Mesendoderm (in vitro differentiated cells): ENCODE measurements at regions not wholly inside any gene's neighbourhood (a gene's known extent, or its start where the extent isn't known, plus 50 kb on each side); places are given as distances from the start of the nearest gene placed in this dataset.

Source experiments
- DNase-seq: peaks from one replicate; pipeline ENCODE4 v3.0.0; 2013
- H2AK5ac ChIP-seq: 2 replicates; pipeline ENCODE4 v1.6.1; 2013; ENCODE audit warnings: low read length, inconsistent platforms
- H2BK120ac ChIP-seq: 2 replicates; pipeline ENCODE4 v1.6.1; 2013; ENCODE audit warnings: low read depth, mild to moderate bottlenecking, low read length, moderate library complexity, mixed read lengths
- H2BK15ac ChIP-seq: replicated peaks from 2 replicates; pipeline ENCODE4 v1.6.1; 2013; ENCODE audit warnings: low read depth, mild to moderate bottlenecking, moderate library complexity
- H2BK5ac ChIP-seq: 2 replicates; pipeline ENCODE4 v1.6.1; 2013; ENCODE audit warnings: low read length, inconsistent platforms
- H3K18ac ChIP-seq: 2 replicates; pipeline ENCODE4 v1.6.1; 2013; ENCODE audit warnings: mild to moderate bottlenecking, low read length, mixed read lengths
- H3K23ac ChIP-seq: one replicate; pipeline ENCODE4 v1.6.1; 2013; ENCODE audit warnings: low read length
- H3K27ac ChIP-seq: 2 replicates; pipeline ENCODE4 v1.5.1; 2013; ENCODE audit warnings: low read depth, mild to moderate bottlenecking, inconsistent platforms, low read length, moderate library complexity
- H3K27me3 ChIP-seq: 2 replicates; pipeline ENCODE4 v1.6.1; 2013; ENCODE audit warnings: low read length, control low read depth, mild to moderate bottlenecking, inconsistent platforms; ENCODE audit not compliant: insufficient read depth, poor library complexity
- H3K36me3 ChIP-seq: 2 replicates; pipeline ENCODE4 v1.6.1; 2013; ENCODE audit warnings: low read length, inconsistent platforms; ENCODE audit not compliant: control insufficient read depth, insufficient read depth
- H3K4ac ChIP-seq: one replicate; pipeline ENCODE4 v1.6.1; 2013; ENCODE audit warnings: low read depth, mild to moderate bottlenecking, low read length, moderate library complexity
- H3K4me1 ChIP-seq: 2 replicates; pipeline ENCODE4 v1.6.1; 2013; ENCODE audit warnings: low read depth, low read length, inconsistent platforms; ENCODE audit not compliant: control insufficient read depth
- H3K4me2 ChIP-seq: 2 replicates; pipeline ENCODE4 v1.6.1; 2013; ENCODE audit warnings: low read length
- H3K4me3 ChIP-seq: 2 replicates; pipeline ENCODE4 v1.5.1; 2013; ENCODE audit warnings: mild to moderate bottlenecking, low read length
- H3K56ac ChIP-seq: one replicate; pipeline ENCODE4 v1.6.1; 2013; ENCODE audit warnings: low read length
- H3K79me1 ChIP-seq: 2 replicates; pipeline ENCODE4 v1.6.1; 2013; ENCODE audit warnings: low read length, inconsistent platforms
- H3K79me2 ChIP-seq: 2 replicates; pipeline ENCODE4 v1.6.1; 2013; ENCODE audit warnings: mild to moderate bottlenecking, low read length; ENCODE audit not compliant: control insufficient read depth, insufficient read depth
- H3K9ac ChIP-seq: 2 replicates; pipeline ENCODE4 v1.6.1; 2013; ENCODE audit warnings: low read length, inconsistent platforms
- H4K5ac ChIP-seq: one replicate; pipeline ENCODE4 v1.6.1; 2013; ENCODE audit warnings: low read length
- H4K8ac ChIP-seq: one replicate; pipeline ENCODE4 v1.6.1; 2013; ENCODE audit warnings: low read depth, mild to moderate bottlenecking, control low read depth, low read length, moderate library complexity
- WGBS: extraction: QIAGEN DNeasy Blood & Tissue Kit; methylation state at CpG from one replicate; pipeline ENCODE4 v1.1.7; 2013; ENCODE audit warnings: low lambda C conversion rate, missing lambda C conversion rate; ENCODE audit not compliant: insufficient coverage; ENCODE audit errors: extremely low coverage; 5-methylcytosine and 5-hydroxymethylcytosine counted together

DNA sequence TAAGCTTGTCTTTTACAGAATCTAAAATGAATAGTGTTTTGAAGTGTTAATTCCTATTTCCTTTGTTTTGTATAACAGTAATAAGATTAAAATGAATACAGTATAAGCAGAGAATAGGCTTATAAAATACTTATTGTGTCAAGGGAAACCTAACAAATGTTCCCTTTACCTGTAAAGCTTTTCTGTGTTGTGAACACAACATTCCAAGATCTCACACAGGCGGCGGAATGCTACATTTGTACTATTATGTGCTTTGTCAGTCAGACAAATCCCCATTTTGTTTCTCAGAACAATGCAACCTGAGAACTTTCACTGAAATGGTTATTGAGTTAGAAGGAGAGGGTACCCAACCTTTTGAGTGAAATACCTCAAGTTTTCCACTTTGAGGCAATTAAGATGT lies 1170.3 kb downstream of the OLFM4 start:
- Histone ChIP-seq H3K9ac (no peak overlapping the region), H2BK120ac (no peak overlapping the region), H3K4me1 (peaks cover 2% of the 10 kb centered on the region), H2BK15ac (no peak overlapping the region), H3K27ac (no peak overlapping the region), H2AK5ac (no peak overlapping the region), H3K36me3 (no peaks in the 10 kb centered on the region), H3K4ac (no peak overlapping the region), H2BK5ac (no peak overlapping the region), H3K79me2 (no peaks in the 10 kb centered on the region), H3K18ac (no peak overlapping the region), H3K27me3 (no peaks in the 10 kb centered on the region), H3K56ac (no peak overlapping the region), H3K79me1 (no peaks in the 10 kb centered on the region), H3K4me2 (no peak overlapping the region), H4K8ac (no peak overlapping the region), H3K23ac (no peak overlapping the region), H3K4me3 (no peak overlapping the region), H4K5ac (no peak overlapping the region)
- no peak for DNase-seq
- WGBS = no CpG with 5 or more reads among the region's 2 CpGs

- H2AK5ac ChIP-seq = no peak overlapping the region
- H3K79me1 ChIP-seq = no peaks in the 10 kb centered on the region
- no peak overlapping the region for H2BK5ac ChIP-seq
- WGBS = no CpG with 5 or more reads among the region's 1 CpG
- no peaks in the 10 kb centered on the region for H3K27me3 ChIP-seq
- H3K4me3 ChIP-seq = no peak overlapping the region
- no peak overlapping the region for H3K9ac ChIP-seq
- no peak overlapping the region for H4K5ac ChIP-seq
- H2BK120ac ChIP-seq = no peak overlapping the region
- no peaks in the 10 kb centered on the region for H3K36me3 ChIP-seq
- H3K4ac ChIP-seq = no peak overlapping the region
- H3K4me1 ChIP-seq = no peaks in the 10 kb centered on the region
- no peaks in the 10 kb centered on the region for H3K79me2 ChIP-seq
- H3K18ac ChIP-seq = no peak overlapping the region
- no peak overlapping the region for H3K56ac ChIP-seq
- no peak for DNase-seq
- no peak overlapping the region for H4K8ac ChIP-seq
- H3K27ac ChIP-seq = no peak overlapping the region
- no peak overlapping the region for H3K4me2 ChIP-seq
- no peak overlapping the region for H2BK15ac ChIP-seq
- H3K23ac ChIP-seq = no peak overlapping the region
Measured at GRCh38 chr13:54206626-54207025, 1178.0 kb downstream of the OLFM4 start.

GRCh38 chr13:54210397-54211049 lies 1181.9 kb downstream of the OLFM4 start:
- no peaks in the 10 kb centered on the region for H3K36me3 ChIP-seq
- H3K23ac ChIP-seq = no peak overlapping the region
- H3K27ac ChIP-seq = peak overlapping the region; percentile 41
- H3K9ac ChIP-seq = no peak overlapping the region
- no CpG with 5 or more reads among the region's 2 CpGs for WGBS
- H3K79me2 ChIP-seq = no peaks in the 10 kb centered on the region
- H3K4me3 ChIP-seq = no peak overlapping the region
- H4K5ac ChIP-seq = no peak overlapping the region
- H2AK5ac ChIP-seq = no peak overlapping the region
- no peak overlapping the region for H2BK120ac ChIP-seq
- no peak overlapping the region for H3K56ac ChIP-seq
- no peak overlapping the region for H3K4me2 ChIP-seq
- H2BK5ac ChIP-seq = no peak overlapping the region
- no peaks in the 10 kb centered on the region for H3K4me1 ChIP-seq
- no peaks in the 10 kb centered on the region for H3K27me3 ChIP-seq
- DNase-seq = peak; percentile 68
- no peaks in the 10 kb centered on the region for H3K79me1 ChIP-seq
- H3K18ac ChIP-seq = no peak overlapping the region
- H3K4ac ChIP-seq = no peak overlapping the region
- H2BK15ac ChIP-seq = no peak overlapping the region
- no peak overlapping the region for H4K8ac ChIP-seq

- Histone ChIP-seq H2BK15ac (no peak overlapping the region), H2BK5ac (no peak overlapping the region), H3K56ac (no peak overlapping the region), H3K18ac (no peak overlapping the region), H2AK5ac (no peak overlapping the region), H3K4me3 (no peak overlapping the region), H3K23ac (no peak overlapping the region), H3K36me3 (no peaks in the 10 kb centered on the region), H3K27me3 (no peaks in the 10 kb centered on the region), H3K79me2 (no peaks in the 10 kb centered on the region), H3K4me1 (no peaks in the 10 kb centered on the region), H3K27ac (no peak overlapping the region), H2BK120ac (no peak overlapping the region), H3K4me2 (no peak overlapping the region), H3K4ac (no peak overlapping the region), H4K5ac (no peak overlapping the region), H3K79me1 (no peaks in the 10 kb centered on the region), H3K9ac (no peak overlapping the region), H4K8ac (no peak overlapping the region)
- WGBS = no CpG with 5 or more reads among the region's 2 CpGs
- DNase-seq = no peak
Measured at GRCh38 chr13:54216221-54216620, 1187.6 kb downstream of the OLFM4 start.

GRCh38 chr13:54226876-54227275 lies 1198.3 kb downstream of the OLFM4 start:
- Histone ChIP-seq H3K4ac (no peak overlapping the region), H4K5ac (no peak overlapping the region), H3K18ac (no peak overlapping the region), H3K4me1 (no peaks in the 10 kb centered on the region), H2BK15ac (no peak overlapping the region), H2AK5ac (no peak overlapping the region), H3K56ac (no peak overlapping the region), H3K23ac (no peak overlapping the region), H3K27ac (no peak overlapping the region), H3K4me3 (no peak overlapping the region), H3K27me3 (no peaks in the 10 kb centered on the region), H3K4me2 (no peak overlapping the region), H4K8ac (no peak overlapping the region), H2BK120ac (no peak overlapping the region), H3K36me3 (no peaks in the 10 kb centered on the region), H3K9ac (no peak overlapping the region), H3K79me2 (no peaks in the 10 kb centered on the region), H2BK5ac (no peak overlapping the region), H3K79me1 (no peaks in the 10 kb centered on the region)
- DNase-seq = peak; percentile 8
- WGBS = no CpG with 5 or more reads among the region's 1 CpG

DNA sequence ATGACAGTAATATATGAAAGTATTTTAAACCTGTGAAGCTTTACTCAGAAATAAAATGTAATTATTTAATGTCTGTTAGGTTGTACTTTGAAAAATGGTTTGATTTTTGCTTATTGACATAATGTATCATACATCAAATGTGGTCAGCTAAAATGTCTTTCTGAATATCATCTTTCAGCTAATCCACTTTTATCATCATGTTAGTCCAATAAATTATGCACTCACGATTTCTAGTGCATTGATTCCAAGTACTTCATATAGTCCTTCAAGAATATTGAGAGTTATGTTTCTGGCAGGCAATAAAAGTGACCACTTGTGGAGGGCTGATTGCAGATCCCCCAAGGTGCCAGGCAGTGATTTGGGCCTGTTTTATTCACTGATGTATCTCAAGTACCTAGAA lies 1204.1 kb downstream of the OLFM4 start:
- Histone ChIP-seq H3K27me3 (no peaks in the 10 kb centered on the region), H3K56ac (no peak overlapping the region), H3K36me3 (no peaks in the 10 kb centered on the region), H3K4me3 (no peak overlapping the region), H3K9ac (no peak overlapping the region), H2BK15ac (peak overlapping the region; percentile 96), H4K5ac (no peak overlapping the region), H2BK5ac (no peak overlapping the region), H3K4me1 (no peaks in the 10 kb centered on the region), H3K18ac (no peak overlapping the region), H3K79me2 (no peaks in the 10 kb centered on the region), H3K4ac (no peak overlapping the region), H4K8ac (no peak overlapping the region), H3K79me1 (no peaks in the 10 kb centered on the region), H2BK120ac (no peak overlapping the region), H3K4me2 (no peak overlapping the region), H2AK5ac (no peak overlapping the region), H3K27ac (no peak overlapping the region), H3K23ac (no peak overlapping the region)
- no CpG with 5 or more reads among the region's 1 CpG for WGBS
- DNase-seq = no peak
